PFSK-1 (cell line): ENCODE measurements at regions not wholly inside any gene's neighbourhood (a gene's known extent, or its start where the extent isn't known, plus 50 kb on each side); places are given as distances from the start of the nearest gene placed in this dataset.

Experiments used
- FOXP2 ChIP-seq: optimal IDR thresholded peaks from 2 replicates; pipeline ENCODE3; 2011; ENCODE audit warnings: borderline replicate concordance, control low read depth, inconsistent platforms; ENCODE audit not compliant: insufficient read depth; ENCODE audit errors: extremely low read length, extremely low read depth
- POLR2AphosphoS5 ChIP-seq: IDR thresholded peaks from 2 replicates; pipeline ENCODE4 v1.6.1; 2012; ENCODE audit warnings: low read depth, mild to moderate bottlenecking, control low read depth, low read length, moderate library complexity
- SIN3A ChIP-seq: IDR thresholded peaks from 2 replicates; pipeline ENCODE4 v1.6.1; 2012; ENCODE audit warnings: mild to moderate bottlenecking, low read length, moderate library complexity, borderline replicate concordance; ENCODE audit not compliant: insufficient read depth
- TAF1 ChIP-seq: IDR thresholded peaks from 2 replicates; pipeline ENCODE4 v1.6.1; 2012; ENCODE audit warnings: low read length, control low read depth, borderline replicate concordance; ENCODE audit not compliant: insufficient read depth
- TF ChIP-seq, protein P1 (sequence below), 2 experiments: IDR thresholded peaks; 2 replicates each; pipeline versions ENCODE4 v1.6.1 to v1.8.0; 2011 to 2012; ENCODE audit warnings: low read depth in 2 of 2, low read length in 2 of 2, control low read depth in 1 of 2, inconsistent platforms in 1 of 2, mild to moderate bottlenecking in 1 of 2, moderate library complexity in 1 of 2; ENCODE audit not compliant: insufficient read depth in 1 of 2

DNA sequence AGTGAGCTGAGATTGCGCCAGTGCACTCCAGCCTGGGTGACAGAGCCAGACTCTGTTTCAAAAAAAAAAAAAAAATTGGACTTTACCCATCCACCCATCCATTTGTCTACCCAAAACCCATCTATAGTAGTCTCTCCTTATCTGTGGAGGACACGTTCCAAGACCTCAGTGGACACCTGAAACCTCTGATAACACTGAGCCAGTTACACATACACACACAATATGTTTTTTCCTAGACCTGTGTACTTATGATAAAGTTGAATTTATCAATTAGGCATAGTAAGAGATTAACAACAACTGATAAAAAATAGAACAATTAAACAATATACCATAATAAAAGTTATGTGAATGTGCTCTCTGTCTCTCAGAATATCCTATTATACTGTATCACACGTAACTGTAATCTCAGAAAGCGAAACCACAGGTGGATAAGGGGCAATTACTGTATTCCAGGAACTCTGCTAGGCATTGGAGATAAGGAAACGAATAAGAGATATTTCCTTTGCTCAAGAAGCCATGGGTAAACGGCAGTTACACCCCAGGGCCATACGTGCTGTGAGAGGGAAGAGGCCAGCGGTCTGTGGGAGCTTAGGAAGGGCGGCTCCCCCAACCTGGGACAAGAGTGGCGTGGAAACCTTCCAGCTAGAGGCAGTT lies 84.2 kb upstream of the DISP3 start:
- TF ChIP-seq POLR2AphosphoS5: no peak
- TF ChIP-seq FOXP2: no peak
- TF ChIP-seq, protein P1, sequence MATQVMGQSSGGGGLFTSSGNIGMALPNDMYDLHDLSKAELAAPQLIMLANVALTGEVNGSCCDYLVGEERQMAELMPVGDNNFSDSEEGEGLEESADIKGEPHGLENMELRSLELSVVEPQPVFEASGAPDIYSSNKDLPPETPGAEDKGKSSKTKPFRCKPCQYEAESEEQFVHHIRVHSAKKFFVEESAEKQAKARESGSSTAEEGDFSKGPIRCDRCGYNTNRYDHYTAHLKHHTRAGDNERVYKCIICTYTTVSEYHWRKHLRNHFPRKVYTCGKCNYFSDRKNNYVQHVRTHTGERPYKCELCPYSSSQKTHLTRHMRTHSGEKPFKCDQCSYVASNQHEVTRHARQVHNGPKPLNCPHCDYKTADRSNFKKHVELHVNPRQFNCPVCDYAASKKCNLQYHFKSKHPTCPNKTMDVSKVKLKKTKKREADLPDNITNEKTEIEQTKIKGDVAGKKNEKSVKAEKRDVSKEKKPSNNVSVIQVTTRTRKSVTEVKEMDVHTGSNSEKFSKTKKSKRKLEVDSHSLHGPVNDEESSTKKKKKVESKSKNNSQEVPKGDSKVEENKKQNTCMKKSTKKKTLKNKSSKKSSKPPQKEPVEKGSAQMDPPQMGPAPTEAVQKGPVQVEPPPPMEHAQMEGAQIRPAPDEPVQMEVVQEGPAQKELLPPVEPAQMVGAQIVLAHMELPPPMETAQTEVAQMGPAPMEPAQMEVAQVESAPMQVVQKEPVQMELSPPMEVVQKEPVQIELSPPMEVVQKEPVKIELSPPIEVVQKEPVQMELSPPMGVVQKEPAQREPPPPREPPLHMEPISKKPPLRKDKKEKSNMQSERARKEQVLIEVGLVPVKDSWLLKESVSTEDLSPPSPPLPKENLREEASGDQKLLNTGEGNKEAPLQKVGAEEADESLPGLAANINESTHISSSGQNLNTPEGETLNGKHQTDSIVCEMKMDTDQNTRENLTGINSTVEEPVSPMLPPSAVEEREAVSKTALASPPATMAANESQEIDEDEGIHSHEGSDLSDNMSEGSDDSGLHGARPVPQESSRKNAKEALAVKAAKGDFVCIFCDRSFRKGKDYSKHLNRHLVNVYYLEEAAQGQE (IDR thresholded peaks at IDR 0.05; ENCODE audit: insufficient read depth in 1 of 2, low read depth in 2 of 2, low read length in 2 of 2): no peak
- no peak for TF ChIP-seq SIN3A
- TF ChIP-seq TAF1: no peak

DNA sequence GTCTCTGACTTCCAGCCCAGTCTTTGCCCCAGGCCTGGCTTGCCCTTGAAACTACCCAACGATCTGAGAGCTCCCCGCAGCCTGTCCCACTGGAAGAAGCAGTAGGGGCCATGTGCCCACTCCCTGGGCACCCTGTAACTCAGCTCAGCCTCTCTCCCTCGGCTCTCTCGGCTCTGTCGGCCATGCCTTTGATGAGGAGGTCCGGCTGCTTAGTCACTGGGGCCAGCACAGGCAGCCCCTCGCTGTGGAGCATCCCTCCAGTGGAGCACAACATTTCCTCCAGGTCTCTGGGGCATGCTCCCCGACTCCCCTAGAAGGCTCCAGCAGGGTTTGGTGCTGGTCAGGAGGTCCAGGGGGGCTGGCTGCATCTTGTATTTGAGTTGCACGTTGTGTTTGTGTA lies 83.3 kb upstream of the DISP3 start:
- TF ChIP-seq SIN3A (no peak), FOXP2 (no peak), TAF1 (no peak), POLR2AphosphoS5 (no peak)
- TF ChIP-seq, protein P1 (IDR thresholded peaks at IDR 0.05; ENCODE audit: insufficient read depth in 1 of 2, low read depth in 2 of 2, low read length in 2 of 2): no peak

DNA sequence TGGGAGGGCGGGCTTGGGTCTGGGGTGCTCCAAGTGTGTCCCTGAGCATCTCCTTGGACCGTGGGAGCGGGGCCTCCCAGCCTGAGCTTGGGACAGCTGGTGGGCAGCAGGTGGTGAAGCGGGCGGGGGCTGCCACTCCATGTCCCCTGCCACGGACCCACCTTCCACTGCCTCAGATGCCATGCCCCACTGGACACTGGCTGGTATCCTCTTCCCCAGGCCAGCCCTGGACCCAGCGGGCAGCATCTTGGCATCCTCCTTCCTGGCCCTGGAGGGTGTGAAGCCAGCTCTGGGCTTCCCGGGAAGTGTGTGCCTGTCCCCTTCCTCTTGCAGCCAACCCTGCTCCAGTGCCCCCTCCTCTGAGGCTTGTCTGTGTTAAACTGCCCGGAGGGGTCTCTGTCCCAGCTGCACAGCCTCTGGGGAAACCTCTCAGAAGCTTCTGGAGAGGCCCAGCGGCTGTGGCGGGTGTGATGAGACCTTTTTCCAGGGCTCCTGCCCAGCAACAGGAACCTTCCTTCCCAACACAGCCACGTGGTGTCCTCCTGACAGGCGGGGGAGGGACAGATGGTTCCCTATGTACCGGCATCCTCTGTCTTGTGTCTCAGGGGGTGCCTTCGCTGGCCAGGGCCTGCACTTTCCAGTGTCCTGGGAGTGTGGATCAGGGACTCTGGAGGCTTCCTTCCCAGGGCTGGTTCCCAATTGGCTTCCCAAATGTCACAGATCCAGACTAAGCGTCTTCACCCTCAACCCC lies 81.6 kb upstream of the DISP3 start:
- TF ChIP-seq POLR2AphosphoS5 (no peak), FOXP2 (no peak), SIN3A (no peak), TAF1 (no peak)
- TF ChIP-seq, protein P1 (IDR thresholded peaks at IDR 0.05; ENCODE audit: insufficient read depth in 1 of 2, low read depth in 2 of 2, low read length in 2 of 2): no peak

DNA sequence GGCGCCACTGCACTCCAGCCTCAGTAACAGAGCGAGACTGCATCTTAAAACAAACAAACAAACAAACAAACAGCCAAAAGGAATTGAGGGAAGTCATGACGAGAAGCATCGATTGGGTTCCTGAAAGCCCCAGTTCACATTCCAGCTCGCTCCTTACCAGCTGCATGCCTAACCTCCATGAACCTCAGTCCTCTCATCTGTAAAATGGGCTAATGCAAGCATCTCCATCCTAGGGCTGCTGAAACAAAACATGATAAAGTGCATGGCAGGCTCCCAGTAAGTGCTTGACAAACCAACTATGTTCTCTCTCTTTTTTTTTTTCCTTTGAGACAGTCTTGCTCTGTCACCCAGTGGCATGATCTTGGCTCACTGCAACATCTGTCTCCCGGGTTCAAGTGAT lies 79.7 kb upstream of the DISP3 start:
- no peak for TF ChIP-seq TAF1
- TF ChIP-seq SIN3A: no peak
- TF ChIP-seq, protein P1 (IDR thresholded peaks at IDR 0.05; ENCODE audit: insufficient read depth in 1 of 2, low read depth in 2 of 2, low read length in 2 of 2): no peak
- no peak for TF ChIP-seq POLR2AphosphoS5
- no peak for TF ChIP-seq FOXP2

DNA sequence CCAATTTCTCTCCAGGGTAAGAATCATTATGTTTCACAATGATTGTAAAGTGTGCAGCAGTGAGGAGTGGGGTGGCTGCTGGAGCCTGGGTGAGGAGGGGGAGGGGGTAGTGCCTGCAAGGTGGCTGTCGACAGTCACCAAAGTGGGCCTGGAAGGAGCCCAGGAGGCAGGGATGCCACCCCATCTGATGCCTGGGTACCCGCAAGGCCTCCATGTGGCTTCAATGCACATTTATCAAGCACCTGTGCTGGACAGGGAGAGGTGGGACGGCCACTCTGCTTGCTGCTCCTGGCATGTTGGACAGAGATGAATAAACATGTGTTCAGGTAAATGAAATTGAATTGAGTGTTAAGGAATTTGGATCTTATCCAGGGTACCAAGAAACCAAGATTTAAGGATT lies 78.8 kb upstream of the DISP3 start:
- TF ChIP-seq, protein P1 (IDR thresholded peaks at IDR 0.05; ENCODE audit: insufficient read depth in 1 of 2, low read depth in 2 of 2, low read length in 2 of 2): no peak
- no peak for TF ChIP-seq POLR2AphosphoS5
- TF ChIP-seq FOXP2: no peak
- no peak for TF ChIP-seq TAF1
- no peak for TF ChIP-seq SIN3A
